ENCODE measurements at regions not wholly inside any gene's neighbourhood (a gene's known extent, or its start where the extent isn't known, plus 50 kb on each side); places are given as distances from the start of the nearest gene placed in this dataset.

GRCh38 chr21:31403596-31404333, 59.7 kb upstream of the TIAM1 start:
- TF ChIP-seq SP1 (IDR thresholded peaks at IDR 0.05; ENCODE audit: low read depth, low read length) (no peak), RB1 (IDR thresholded peaks at IDR 0.05; ENCODE audit: borderline replicate concordance) (no peak), CHD2 (IDR thresholded peaks at IDR 0.05; ENCODE audit: borderline replicate concordance, low read depth, low read length) (no peak)
